ENCODE measurements at regions not wholly inside any gene's neighbourhood (a gene's known extent, or its start where the extent isn't known, plus 50 kb on each side); places are given as distances from the start of the nearest gene placed in this dataset.

DNA sequence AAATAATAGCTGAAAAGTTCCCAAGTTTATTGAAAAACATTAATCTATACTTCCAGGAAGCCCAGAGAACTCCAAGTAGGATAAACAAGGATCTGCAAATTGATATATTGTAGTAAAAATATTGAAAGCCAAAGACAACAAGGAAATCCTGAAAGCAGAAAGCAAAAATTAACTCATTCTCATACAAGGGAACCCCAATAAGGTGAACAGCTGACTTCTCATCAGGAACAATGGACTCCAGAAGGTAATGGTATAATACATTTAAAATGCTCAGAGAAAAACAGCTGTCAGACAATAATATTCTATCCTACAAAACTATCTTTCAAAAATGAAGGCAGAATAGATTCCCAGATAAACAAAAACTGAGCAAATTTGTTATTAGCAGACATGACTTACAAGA lies 138.1 kb upstream of the BMP4 start:
- no peak for FAIRE-seq

DNA sequence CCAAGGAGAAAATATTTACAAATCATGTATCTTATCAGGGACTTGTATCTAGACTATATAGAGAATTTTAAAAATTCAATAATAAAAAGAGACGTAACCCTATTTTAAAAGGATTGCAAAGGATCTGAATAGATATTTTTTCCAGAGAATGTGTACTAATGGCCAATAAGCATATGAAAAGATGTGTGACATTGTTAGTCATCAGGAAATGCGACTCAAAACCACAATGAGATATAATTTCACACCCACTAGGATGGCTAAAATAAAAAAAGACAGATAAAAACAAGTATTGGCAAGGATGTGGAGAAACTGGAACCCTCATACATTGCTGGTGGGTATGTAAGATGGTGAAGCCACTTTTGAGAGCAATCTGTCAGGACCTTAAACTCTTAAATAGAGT lies 141.9 kb upstream of the BMP4 start:
- FAIRE-seq: no peak

- no peak for FAIRE-seq
Observed at GRCh38 chr14:54102051-54102456, 145.4 kb upstream of the BMP4 start.

- no peak for FAIRE-seq
Observed at GRCh38 chr14:54102530-54102929, 145.9 kb upstream of the BMP4 start.

- FAIRE-seq: no peak
Observed at GRCh38 chr14:54104601-54105145, 148.0 kb upstream of the BMP4 start.

GRCh38 chr14:54105406-54105805 lies 148.8 kb upstream of the BMP4 start:
- FAIRE-seq: no peak

- FAIRE-seq: no peak
Observed at GRCh38 chr14:54105898-54106297, 149.3 kb upstream of the BMP4 start.

GRCh38 chr14:54106661-54107377 lies 150.2 kb upstream of the BMP4 start:
- no peak for FAIRE-seq

- peak; percentile 77 for FAIRE-seq
Observed at GRCh38 chr14:54108481-54109471, 152.2 kb upstream of the BMP4 start.

DNA sequence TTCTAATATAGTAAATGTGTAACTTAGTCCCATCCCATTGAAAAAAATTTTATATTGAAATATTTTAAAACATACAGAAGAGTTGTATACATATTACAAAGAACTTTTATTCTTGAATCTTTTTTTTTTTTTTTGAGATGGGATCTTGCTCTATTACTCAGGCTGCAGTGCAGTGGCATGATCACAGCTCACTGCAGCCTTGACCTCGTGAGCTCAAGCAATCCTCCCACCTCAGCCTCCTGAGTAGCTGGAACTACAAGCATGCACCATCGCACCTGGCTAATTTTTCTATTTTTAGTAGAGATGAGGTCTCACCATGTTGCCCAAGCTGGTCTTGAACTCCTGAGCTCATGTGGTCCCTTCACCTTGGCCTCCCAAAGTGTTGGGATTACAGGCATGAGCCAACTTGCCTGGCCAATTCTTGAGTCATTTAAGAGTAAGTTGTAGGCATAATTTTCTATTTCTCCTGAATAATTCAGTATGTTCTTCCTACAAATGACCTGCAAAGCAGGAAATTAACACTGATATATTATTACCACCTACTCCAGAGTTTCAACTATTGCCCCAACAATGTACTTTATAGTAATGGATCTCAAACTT lies 153.0 kb upstream of the BMP4 start:
- no peak for FAIRE-seq

DNA sequence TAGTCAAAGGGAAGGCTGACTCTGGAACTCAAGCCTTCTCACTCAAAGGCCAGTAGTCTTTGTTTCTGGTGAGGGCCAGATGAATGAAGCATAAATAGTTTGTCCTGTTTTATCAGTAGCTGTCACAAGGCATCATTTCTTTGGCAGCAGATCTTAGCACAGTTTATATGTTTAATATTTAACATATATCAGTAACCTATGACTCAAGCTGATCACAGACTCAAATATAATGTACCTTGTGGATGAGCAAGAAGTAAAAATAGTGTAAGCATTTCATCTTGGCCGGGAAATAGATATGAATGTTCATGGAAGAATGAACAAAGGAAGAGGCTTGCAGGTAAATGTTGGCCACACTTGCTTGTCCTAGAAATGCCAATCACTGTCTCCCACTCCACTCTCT lies 158.3 kb upstream of the BMP4 start:
- no peak for FAIRE-seq

DNA sequence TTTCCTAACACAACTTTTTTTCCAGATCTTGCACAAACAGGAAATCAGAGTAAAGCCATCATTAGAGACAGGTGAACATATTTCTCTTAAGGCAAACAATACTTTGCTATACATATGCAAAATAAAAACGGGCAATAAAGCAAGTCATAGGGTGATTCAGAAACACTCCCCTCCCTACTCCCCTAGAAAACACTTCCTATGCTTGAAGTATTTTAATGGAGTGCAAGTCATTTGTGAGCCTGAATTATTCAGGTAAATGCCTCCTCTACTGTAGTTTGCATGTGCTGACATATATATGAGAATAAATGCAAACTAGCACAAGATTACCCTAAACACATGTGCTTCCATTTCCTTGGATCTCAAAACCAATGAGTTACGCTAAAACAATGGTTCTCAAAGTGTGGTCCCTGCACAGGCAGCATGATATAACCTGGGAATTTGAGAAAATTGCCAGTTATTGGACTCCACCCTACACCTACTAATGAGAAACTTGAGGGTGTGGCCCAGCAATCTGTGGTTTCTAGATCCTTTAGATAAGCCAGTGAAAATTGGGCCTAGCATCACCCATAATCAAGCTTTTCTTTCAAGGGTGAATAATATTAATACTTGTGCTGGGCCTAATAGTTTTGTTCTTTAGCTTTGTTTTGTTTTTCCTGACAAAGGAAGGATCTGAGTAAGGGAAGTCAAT lies 159.7 kb upstream of the BMP4 start:
- FAIRE-seq: no peak

DNA sequence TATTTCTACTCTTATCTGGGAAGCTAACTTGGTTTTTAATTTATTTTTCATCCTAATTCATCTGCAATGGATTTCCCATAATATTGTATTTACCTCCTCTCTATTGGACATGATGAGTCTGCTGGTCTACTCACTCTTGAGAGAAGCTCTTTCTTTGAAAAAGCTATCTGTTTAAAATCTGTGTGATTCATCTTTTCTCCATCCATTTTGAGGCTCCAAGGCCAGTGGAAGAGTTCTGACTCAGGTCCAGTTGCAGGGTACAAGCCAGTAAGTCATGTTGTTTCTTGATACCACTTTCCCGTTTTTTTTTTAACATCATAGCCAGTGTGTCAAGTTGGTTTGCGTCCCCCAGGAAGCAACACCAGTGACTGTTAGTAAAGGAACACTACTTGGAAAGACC lies 160.3 kb upstream of the BMP4 start:
- no peak for FAIRE-seq

DNA sequence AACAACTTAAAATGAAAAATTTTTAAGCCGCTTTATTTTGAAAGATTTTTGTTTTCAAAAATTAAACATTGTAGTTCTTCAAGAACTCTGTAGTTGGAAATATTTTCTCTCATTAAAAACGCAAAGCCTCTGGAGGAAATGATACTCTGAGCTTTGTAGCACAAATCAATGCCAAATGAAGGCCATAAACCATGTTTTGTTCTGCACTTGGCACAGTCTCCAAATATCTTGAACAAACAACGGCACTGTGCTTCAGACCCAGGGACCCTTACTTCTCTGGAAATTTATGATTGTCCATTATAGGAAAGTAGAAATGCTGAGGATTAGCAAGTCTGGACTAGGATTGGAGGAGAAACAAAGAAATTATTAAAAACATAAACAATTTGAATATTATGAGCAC lies 160.8 kb upstream of the BMP4 start:
- no peak for FAIRE-seq

GRCh38 chr14:54117924-54118323 lies 161.3 kb upstream of the BMP4 start:
- FAIRE-seq: no peak

DNA sequence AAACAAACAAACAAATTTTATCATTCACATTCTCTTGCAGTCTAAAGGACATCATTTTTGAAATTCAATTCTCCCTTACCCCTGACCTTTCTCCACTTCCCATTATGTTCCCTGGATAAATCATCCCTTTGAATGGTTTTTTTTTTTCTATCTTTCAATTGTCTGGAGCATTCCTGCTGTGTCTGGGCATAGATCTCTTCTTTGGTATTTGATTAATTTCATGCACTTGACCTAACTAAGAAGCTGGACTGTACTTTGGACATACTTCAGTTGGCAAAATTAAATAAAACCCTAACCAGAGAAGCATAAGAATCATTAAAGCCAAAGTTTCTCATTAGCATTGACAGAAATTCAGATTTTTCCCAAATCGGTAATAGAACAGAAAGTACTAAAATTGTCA lies 163.6 kb upstream of the BMP4 start:
- FAIRE-seq: peak; percentile 22

- no peak for FAIRE-seq
Observed at GRCh38 chr14:54121466-54122027, 164.9 kb upstream of the BMP4 start.

DNA sequence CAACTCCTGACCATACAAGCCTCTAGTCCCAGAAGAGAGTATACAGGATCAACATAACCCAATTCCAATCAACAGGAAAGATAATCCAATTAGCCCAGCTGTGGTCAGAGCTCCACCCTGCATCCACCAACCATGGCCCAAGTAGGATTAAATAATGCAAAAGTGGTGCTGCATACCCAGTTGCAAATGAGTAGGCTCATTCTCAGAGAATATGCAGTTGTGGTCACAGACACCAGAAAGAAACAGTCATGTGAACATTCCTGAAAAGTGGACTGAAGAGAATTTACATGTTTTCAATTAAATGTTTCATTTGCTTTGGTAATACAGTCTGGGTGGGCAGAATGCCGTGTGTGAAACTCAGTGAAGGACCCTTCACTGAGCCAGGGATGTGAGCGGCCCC lies 167.2 kb upstream of the BMP4 start:
- FAIRE-seq: no peak

DNA sequence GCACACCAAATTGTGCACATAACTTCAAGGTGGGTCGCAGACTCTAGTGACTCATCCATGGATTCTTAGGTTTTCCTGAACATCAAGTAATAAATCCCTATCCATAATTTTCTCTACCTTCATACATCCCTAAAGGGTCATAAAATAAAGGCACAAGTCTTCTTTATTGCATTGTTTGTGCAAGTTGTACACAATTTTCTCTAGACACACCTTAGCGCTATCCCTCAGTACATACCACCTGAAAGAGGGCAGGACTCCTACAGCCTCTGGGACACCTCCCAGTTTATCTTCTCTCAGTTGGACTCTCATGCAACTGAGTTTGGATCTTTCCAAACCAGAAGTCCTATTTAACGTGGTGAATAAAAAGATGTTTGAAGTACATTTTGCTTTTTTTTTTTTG lies 168.5 kb upstream of the BMP4 start:
- FAIRE-seq: no peak

DNA sequence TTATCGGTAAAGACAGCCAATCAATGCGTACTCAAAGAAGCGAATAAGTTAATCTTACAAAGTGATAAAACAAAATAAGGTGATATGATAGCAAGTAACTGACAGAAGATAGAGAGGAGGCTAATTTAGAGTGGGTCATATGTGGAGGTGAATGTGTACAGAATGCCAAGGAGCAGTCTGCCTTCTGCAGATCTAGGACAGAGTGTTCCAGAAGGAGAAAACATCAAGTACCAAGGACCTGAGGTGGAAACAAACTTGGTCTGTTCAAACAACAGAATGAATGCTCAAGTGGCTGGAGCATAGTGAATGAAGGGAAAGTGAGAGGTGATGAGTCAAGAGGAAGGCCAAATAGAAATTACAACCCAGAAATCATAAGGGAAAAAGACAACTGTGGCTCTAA lies 170.3 kb upstream of the BMP4 start:
- no peak for FAIRE-seq

DNA sequence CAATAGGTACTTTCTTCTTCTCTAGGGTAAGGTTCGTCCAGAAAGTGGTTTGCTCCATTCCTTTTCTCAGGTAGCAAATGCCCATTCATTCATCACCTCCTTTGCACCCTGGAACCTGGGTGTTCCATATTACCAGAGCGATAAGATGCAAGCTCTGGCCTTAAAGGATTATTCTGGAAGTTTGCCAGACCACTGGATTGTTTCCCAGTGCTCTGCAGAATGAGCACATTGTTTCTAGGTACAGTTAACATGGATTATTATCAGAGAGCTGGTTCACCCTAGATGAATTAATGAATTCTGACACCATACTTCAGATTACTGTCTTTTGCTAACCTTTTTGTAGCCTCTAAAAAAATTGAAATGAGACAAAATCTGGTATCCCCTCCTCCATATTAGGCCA lies 170.9 kb upstream of the BMP4 start:
- no peak for FAIRE-seq

DNA sequence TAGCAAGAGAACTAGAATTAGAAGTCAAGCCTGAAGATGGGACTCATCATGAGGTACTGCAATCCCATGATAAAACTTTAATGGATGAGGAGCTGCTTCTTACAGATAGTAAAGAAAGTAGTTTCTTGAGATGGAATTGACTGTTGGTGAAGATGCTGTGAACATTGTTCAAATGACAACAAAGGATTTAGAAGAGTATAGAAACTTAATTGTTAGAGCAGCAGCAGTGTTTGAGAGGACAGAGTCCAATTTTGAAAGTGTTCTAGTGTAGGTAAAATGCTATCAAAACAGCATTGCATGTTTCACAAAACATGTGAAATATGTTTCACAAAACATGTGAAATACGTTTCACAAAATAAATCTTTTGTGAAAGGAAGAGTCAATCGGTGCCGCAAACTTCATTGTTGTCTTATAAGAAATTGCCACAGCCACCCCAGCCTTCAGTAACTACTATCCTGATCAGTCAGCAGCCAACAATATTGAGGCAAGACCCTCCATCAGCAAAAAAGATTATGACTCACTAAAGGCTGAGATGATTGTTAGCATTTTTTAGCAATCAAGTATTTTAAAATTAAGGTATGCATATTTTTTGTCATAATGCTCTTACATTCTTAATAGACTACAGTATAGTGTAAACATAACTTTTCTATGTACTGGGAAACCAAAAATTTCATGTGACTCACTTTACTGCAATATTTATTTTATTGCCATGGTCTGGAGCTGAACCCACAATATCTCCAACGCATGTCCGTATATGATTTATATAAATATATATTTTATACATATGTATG lies 173.4 kb upstream of the BMP4 start:
- no peak for FAIRE-seq

Data from TTC549 (cell line).